H1 (cell line): ENCODE measurements at regions not wholly inside any gene's neighbourhood (a gene's known extent, or its start where the extent isn't known, plus 50 kb on each side); places are given as distances from the start of the nearest gene placed in this dataset.

Experiments
- CTCF ChIA-PET: fragments of 300-600 bp; sonication (Branson Sonifier 250); formaldehyde crosslinking; loops from one replicate; lab custom pipeline; 2021; ENCODE audit not compliant: partially characterized antibody; lab: Charles Lee
- POLR2A ChIA-PET: fragments of 300-600 bp; sonication (Branson Sonifier 250); formaldehyde crosslinking; loops from one replicate; lab custom pipeline; 2021; ENCODE audit warnings: inconsistent platforms; ENCODE audit not compliant: partially characterized antibody; lab: Charles Lee
- DNase-seq, 2 experiments: peaks; one replicate each; pipeline versions ENCODE4 v3.0.0 to v3.0.0-alpha.2; 2010 to 2022; ENCODE audit warnings: low spot score in 2 of 2, low read depth in 1 of 2, mixed read lengths in 1 of 2
- FAIRE-seq: peaks from 2 replicates; lab custom pipeline; 2011; peaks lifted over from hg19 to GRCh38; lab: Jason Lieb, UNC
- H2AFZ ChIP-seq: 2 replicates; pipeline ENCODE4 v1.8.1; 2012; ENCODE audit warnings: low read length, inconsistent platforms
- H2AK5ac ChIP-seq: 2 replicates; pipeline ENCODE4 v1.6.1; 2013; ENCODE audit warnings: low read depth, low read length
- H2BK120ac ChIP-seq: replicated peaks from 2 replicates; pipeline ENCODE3; 2013; ENCODE audit warnings: low read depth, low read length, inconsistent platforms
- H2BK12ac ChIP-seq: 2 replicates; pipeline ENCODE4 v1.6.1; 2013; ENCODE audit warnings: low read depth, low read length
- H2BK15ac ChIP-seq: 2 replicates; pipeline ENCODE4 v1.6.1; 2013; ENCODE audit warnings: low read length
- H2BK20ac ChIP-seq: 2 replicates; pipeline ENCODE4 v1.6.1; 2013; ENCODE audit warnings: low read length
- H2BK5ac ChIP-seq: 2 replicates; pipeline ENCODE4 v1.6.1; 2013; ENCODE audit warnings: low read depth, low read length
- H3K14ac ChIP-seq: 2 replicates; pipeline ENCODE4 v1.6.1; 2013; ENCODE audit warnings: inconsistent platforms; ENCODE audit not compliant: insufficient read length
- H3K18ac ChIP-seq: 2 replicates; pipeline ENCODE4 v1.6.1; 2013; ENCODE audit warnings: low read length; ENCODE audit errors: extremely low read depth
- H3K23ac ChIP-seq: 2 replicates; pipeline ENCODE4 v1.6.1; 2013; ENCODE audit warnings: inconsistent platforms; ENCODE audit not compliant: insufficient read length
- H3K23me2 ChIP-seq: 2 replicates; pipeline ENCODE4 v1.6.1; 2013; ENCODE audit warnings: low read depth, low read length
- H3K27ac ChIP-seq: 2 replicates; pipeline ENCODE4 v1.6.1; 2011; ENCODE audit warnings: low read depth, low read length, inconsistent platforms
- H3K27me3 ChIP-seq, 4 experiments: replicated peaks in 1 of 4; 1 replicate in 1 of 4; 2 replicates in 3 of 4; pipeline versions ENCODE4 v1.6.1 to v1.8.1; 2011 to 2013; ENCODE audit warnings: low read length in 3 of 4, mild to moderate bottlenecking in 3 of 4, inconsistent platforms in 2 of 4, mixed read lengths in 2 of 4, moderate library complexity in 1 of 4; ENCODE audit not compliant: control insufficient read depth in 3 of 4, insufficient read depth in 3 of 4; ENCODE audit errors: extremely low read depth in 1 of 4
- H3K36me3 ChIP-seq, 4 experiments: 2 replicates each; pipeline versions ENCODE4 v1.6.1 to v1.8.1; 2011 to 2013; ENCODE audit warnings: mild to moderate bottlenecking in 4 of 4, low read length in 3 of 4, moderate library complexity in 2 of 4, control low read depth in 1 of 4, inconsistent platforms in 1 of 4; ENCODE audit not compliant: insufficient read depth in 4 of 4, control insufficient read depth in 2 of 4
- H3K4ac ChIP-seq: replicated peaks from 2 replicates; pipeline ENCODE3; 2013; ENCODE audit warnings: low read length, low read depth, mixed read lengths, inconsistent platforms; ENCODE audit not compliant: insufficient read length
- H3K4me1 ChIP-seq, 4 experiments: replicated peaks in 1 of 4; 1 replicate in 1 of 4; 2 replicates in 3 of 4; pipeline versions ENCODE4 v1.6.1 to v1.8.1; 2011 to 2013; ENCODE audit warnings: low read length in 3 of 4, inconsistent platforms in 2 of 4, mixed read lengths in 1 of 4; ENCODE audit not compliant: insufficient read depth in 4 of 4, control insufficient read depth in 3 of 4
- H3K4me2 ChIP-seq, 2 experiments: 2 replicates each; pipeline versions ENCODE4 v1.6.1 to v1.8.1; 2011 to 2013; ENCODE audit warnings: low read depth in 2 of 2, low read length in 2 of 2, control low read depth in 1 of 2, inconsistent platforms in 1 of 2, mild to moderate bottlenecking in 1 of 2; ENCODE audit not compliant: insufficient read depth in 1 of 2
- H3K4me3 ChIP-seq, 4 experiments: fragments of 200-600, 300-600 bp in 1 of 4; sonication (generic), shearing (Covaris generic), sonication (Bioruptor Twin) in 1 of 4; 2 replicates each; pipeline versions ENCODE4 v1.5.1 to v1.8.1; 2011 to 2016; ENCODE audit warnings: low read length in 4 of 4, low read depth in 3 of 4, control low read depth in 2 of 4, inconsistent platforms in 2 of 4, mild to moderate bottlenecking in 2 of 4, mixed read lengths in 1 of 4, moderate library complexity in 1 of 4; ENCODE audit not compliant: insufficient read depth in 2 of 4; ENCODE audit errors: extremely low read depth in 1 of 4
- H3K56ac ChIP-seq: replicated peaks from 2 replicates; pipeline ENCODE3; 2013; ENCODE audit warnings: low read depth, mild to moderate bottlenecking, mixed read lengths, low read length, inconsistent platforms; ENCODE audit not compliant: insufficient read length
- H3K79me1 ChIP-seq: 2 replicates; pipeline ENCODE4 v1.6.1; 2013; ENCODE audit warnings: low read depth, low read length, control low read depth
- H3K79me2 ChIP-seq, 2 experiments: 2 replicates each; pipeline versions ENCODE4 v1.6.1 to v1.8.1; 2012 to 2013; ENCODE audit warnings: low read length in 2 of 2, mild to moderate bottlenecking in 2 of 2, inconsistent platforms in 1 of 2; ENCODE audit not compliant: insufficient read depth in 2 of 2, control insufficient read depth in 1 of 2
- H3K9ac ChIP-seq, 4 experiments: replicated peaks in 1 of 4; 1 replicate in 1 of 4; 2 replicates in 3 of 4; pipeline versions ENCODE4 v1.6.1 to v1.8.1; 2011 to 2013; ENCODE audit warnings: low read depth in 3 of 4, low read length in 3 of 4, control low read depth in 2 of 4, mild to moderate bottlenecking in 2 of 4, moderate library complexity in 2 of 4, inconsistent platforms in 1 of 4; ENCODE audit errors: extremely low read depth in 1 of 4
- H3K9me3 ChIP-seq, 2 experiments: 2 replicates each; pipeline versions ENCODE4 v1.6.1 to v1.8.1; 2012 to 2013; ENCODE audit warnings: mild to moderate bottlenecking in 2 of 2, moderate library complexity in 2 of 2, control low read depth in 1 of 2, inconsistent platforms in 1 of 2, low read depth in 1 of 2, low read length in 1 of 2, mixed read lengths in 1 of 2; ENCODE audit not compliant: insufficient read depth in 2 of 2
- H4K20me1 ChIP-seq, 2 experiments: replicated peaks in 1 of 2; 2 replicates each; pipeline versions ENCODE3 to v1.8.1; 2011 to 2013; ENCODE audit warnings: inconsistent platforms in 2 of 2, low read length in 2 of 2, mild to moderate bottlenecking in 1 of 2; ENCODE audit not compliant: insufficient read depth in 2 of 2, control insufficient read depth in 1 of 2
- H4K5ac ChIP-seq: 2 replicates; pipeline ENCODE4 v1.6.1; 2013; ENCODE audit warnings: low read length, low read depth, mixed read lengths, inconsistent platforms; ENCODE audit not compliant: insufficient read length
- H4K8ac ChIP-seq: 2 replicates; pipeline ENCODE4 v1.8.0; 2013; ENCODE audit warnings: mild to moderate bottlenecking, moderate library complexity, low read length, inconsistent platforms; ENCODE audit not compliant: insufficient read depth; ENCODE audit errors: extremely low read depth
- H4K91ac ChIP-seq: replicated peaks from 2 replicates; pipeline ENCODE3; 2013; ENCODE audit warnings: low read length, mixed read lengths, inconsistent platforms; ENCODE audit not compliant: insufficient read length
- EGR1 ChIP-seq: IDR thresholded peaks from 2 replicates; pipeline ENCODE4 v1.6.1; 2011; ENCODE audit warnings: low read depth, low read length, borderline replicate concordance
- HDAC6 ChIP-seq: IDR thresholded peaks from one replicate; pipeline ENCODE4 v1.7.1; 2012; ENCODE audit warnings: low read depth, mild to moderate bottlenecking, inconsistent platforms, low read length, moderate library complexity
- JUN ChIP-seq: IDR thresholded peaks from 2 replicates; pipeline ENCODE4 v1.6.1; 2011; ENCODE audit warnings: low read depth, mild to moderate bottlenecking, improper control_type of control experiment, low read length
- KDM5A ChIP-seq: fragments of 200-600 bp; IDR thresholded peaks from 2 replicates; pipeline ENCODE4 v1.7.1; 2012; ENCODE audit warnings: mild to moderate bottlenecking, low read length, inconsistent platforms, mixed read lengths
- PHF8 ChIP-seq: fragments of 200-600 bp; sonication (generic); conservative IDR thresholded peaks from 2 replicates; pipeline ENCODE4 v1.7.1; 2012; ENCODE audit warnings: low read depth, mild to moderate bottlenecking, inconsistent platforms, low read length, moderate library complexity
- RAD21 ChIP-seq, 2 experiments: IDR thresholded peaks in 1 of 2; conservative IDR thresholded peaks in 1 of 2; 2 replicates each; pipeline ENCODE4 v1.6.1; 2011; ENCODE audit warnings: low read depth in 2 of 2, low read length in 2 of 2, improper control_type of control experiment in 1 of 2, inconsistent platforms in 1 of 2, mild to moderate bottlenecking in 1 of 2, moderate library complexity in 1 of 2
- TAF7 ChIP-seq: optimal IDR thresholded peaks from 2 replicates; pipeline ENCODE3; 2011; ENCODE audit warnings: low read depth, mild to moderate bottlenecking, inconsistent platforms, low read length, moderate library complexity, borderline replicate concordance
- USF2 ChIP-seq: IDR thresholded peaks from 2 replicates; pipeline ENCODE4 v1.6.1; 2011; ENCODE audit warnings: low read length, improper control_type of control experiment
- WGBS, 2 experiments: shearing (Covaris generic) in 1 of 2; methylation state at CpG; one replicate each; pipeline versions ENCODE4 v1.1.6 to v1.1.7; 2013 to 2015; ENCODE audit warnings: low lambda C conversion rate in 2 of 2, mixed read lengths in 2 of 2, inconsistent platforms in 1 of 2, low coverage in 1 of 2, missing lambda C conversion rate in 1 of 2; ENCODE audit not compliant: insufficient replicate concordance in 2 of 2, insufficient coverage in 1 of 2, insufficient read length in 1 of 2; ENCODE audit errors: extremely low coverage in 1 of 2, missing lambda C conversion rate in 1 of 2; 5-methylcytosine and 5-hydroxymethylcytosine counted together
- TF ChIP-seq, protein P1 (sequence below), 3 experiments: IDR thresholded peaks; 1 replicate in 2 of 3; 2 replicates in 1 of 3; pipeline versions ENCODE4 v1.5.1 to v1.6.1; 2011; ENCODE audit warnings: low read length in 3 of 3, mild to moderate bottlenecking in 3 of 3, inconsistent platforms in 2 of 3, low read depth in 1 of 3, moderate library complexity in 1 of 3; ENCODE audit not compliant: insufficient read depth in 1 of 3; ENCODE audit errors: control extremely low read depth in 1 of 3
- TF ChIP-seq, protein P2 (sequence below): IDR thresholded peaks from 2 replicates; pipeline ENCODE4 v1.6.1; 2011; ENCODE audit warnings: low read depth, mild to moderate bottlenecking, low read length; ENCODE audit not compliant: insufficient read depth

GRCh38 chr18:22543769-22544168, 126.1 kb upstream of the CTAGE1 start:
- FAIRE-seq (no peak), DNase-seq (no peak)
- no peak overlapping the region for H4K5ac ChIP-seq
- H3K4ac ChIP-seq: no peak overlapping the region
- no peak overlapping the region for H2BK15ac ChIP-seq
- H3K14ac ChIP-seq: no peak overlapping the region
- H3K4me2 ChIP-seq: no peak overlapping the region
- H3K18ac ChIP-seq: no peak overlapping the region
- H3K36me3 ChIP-seq: no peaks in the 10 kb centered on the region
- H2AK5ac ChIP-seq: no peak overlapping the region
- H3K27ac ChIP-seq: no peak overlapping the region
- no peak overlapping the region for H2AFZ ChIP-seq
- no peaks in the 10 kb centered on the region for H3K23me2 ChIP-seq
- H4K20me1 ChIP-seq: no peaks in the 10 kb centered on the region
- H3K27me3 ChIP-seq: no peaks in the 10 kb centered on the region
- no peak overlapping the region for H2BK120ac ChIP-seq
- H3K9ac ChIP-seq: no peak overlapping the region
- H3K79me1 ChIP-seq: no peaks in the 10 kb centered on the region
- no peak overlapping the region for H3K56ac ChIP-seq
- H3K23ac ChIP-seq: no peak overlapping the region
- 83% methylated on average over 4 of the region's 4 CpGs; no CpG with 5 or more reads in 1 of the 2 experiments for WGBS, 2 experiments
- no peaks in the 10 kb centered on the region for H3K79me2 ChIP-seq
- H4K8ac ChIP-seq: no peak overlapping the region
- CTCF ChIA-PET: no interaction called here
- no peak overlapping the region for H3K4me3 ChIP-seq
- no peak overlapping the region for H2BK12ac ChIP-seq
- no peak overlapping the region for H2BK20ac ChIP-seq
- H3K4me1 ChIP-seq: 0 out of 7 replicates have a peak, but pooled peaks cover 0 to 2% (median 0%) of the 10 kb centered on the region in 4 experiments
- POLR2A ChIA-PET: interaction anchor here (0.7 kb wide), 1 partner anchor 218 kb away, joined by 3 read pairs; no protein-coding TSS in a partner anchor
- H3K9me3 ChIP-seq: no peaks in the 10 kb centered on the region
- no peak overlapping the region for H4K91ac ChIP-seq
- no peak overlapping the region for H2BK5ac ChIP-seq
- TF ChIP-seq KDM5A: no peak
- TF ChIP-seq USF2: no peak
- TF ChIP-seq EGR1: no peak
- TF ChIP-seq TAF7: no peak
- TF ChIP-seq, protein P1, sequence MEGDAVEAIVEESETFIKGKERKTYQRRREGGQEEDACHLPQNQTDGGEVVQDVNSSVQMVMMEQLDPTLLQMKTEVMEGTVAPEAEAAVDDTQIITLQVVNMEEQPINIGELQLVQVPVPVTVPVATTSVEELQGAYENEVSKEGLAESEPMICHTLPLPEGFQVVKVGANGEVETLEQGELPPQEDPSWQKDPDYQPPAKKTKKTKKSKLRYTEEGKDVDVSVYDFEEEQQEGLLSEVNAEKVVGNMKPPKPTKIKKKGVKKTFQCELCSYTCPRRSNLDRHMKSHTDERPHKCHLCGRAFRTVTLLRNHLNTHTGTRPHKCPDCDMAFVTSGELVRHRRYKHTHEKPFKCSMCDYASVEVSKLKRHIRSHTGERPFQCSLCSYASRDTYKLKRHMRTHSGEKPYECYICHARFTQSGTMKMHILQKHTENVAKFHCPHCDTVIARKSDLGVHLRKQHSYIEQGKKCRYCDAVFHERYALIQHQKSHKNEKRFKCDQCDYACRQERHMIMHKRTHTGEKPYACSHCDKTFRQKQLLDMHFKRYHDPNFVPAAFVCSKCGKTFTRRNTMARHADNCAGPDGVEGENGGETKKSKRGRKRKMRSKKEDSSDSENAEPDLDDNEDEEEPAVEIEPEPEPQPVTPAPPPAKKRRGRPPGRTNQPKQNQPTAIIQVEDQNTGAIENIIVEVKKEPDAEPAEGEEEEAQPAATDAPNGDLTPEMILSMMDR (IDR thresholded peaks at IDR 0.05; ENCODE audit: control extremely low read depth in 1 of 3, insufficient read depth in 1 of 3, low read depth in 1 of 3, low read length in 3 of 3): no peak
- TF ChIP-seq RAD21 (IDR thresholded peaks at IDR 0.05 in 1 of 2, conservative IDR thresholded peaks at IDR 0.05 in 1 of 2; ENCODE audit: low read depth in 2 of 2, low read length in 2 of 2): no peak
- no peak for TF ChIP-seq HDAC6
- TF ChIP-seq PHF8: no peak
- TF ChIP-seq, protein P2, sequence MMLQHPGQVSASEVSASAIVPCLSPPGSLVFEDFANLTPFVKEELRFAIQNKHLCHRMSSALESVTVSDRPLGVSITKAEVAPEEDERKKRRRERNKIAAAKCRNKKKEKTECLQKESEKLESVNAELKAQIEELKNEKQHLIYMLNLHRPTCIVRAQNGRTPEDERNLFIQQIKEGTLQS: no peak
- no peak for TF ChIP-seq JUN
